DND-41 (cell line): ENCODE measurements at regions not wholly inside any gene's neighbourhood (a gene's known extent, or its start where the extent isn't known, plus 50 kb on each side); places are given as distances from the start of the nearest gene placed in this dataset.

Experiments
- ATAC-seq: fragments of 200-7000 bp; cut with Tn5 transposase; 3 replicates; pipeline ENCODE4 v1.9.1; 2021; ENCODE audit warnings: low read depth; ENCODE audit not compliant: insufficient read depth
- DNase-seq: peaks from one replicate; pipeline ENCODE4 v3.0.0-alpha.2; 2020
- H2AFZ ChIP-seq: 2 replicates; pipeline ENCODE4 v1.6.0; 2012; ENCODE audit warnings: low read depth, low read length
- H3K27ac ChIP-seq: 2 replicates; pipeline ENCODE4 v1.5.1; 2012; ENCODE audit warnings: low read length, inconsistent platforms
- H3K27me3 ChIP-seq: fragments of 200-600 bp; sonication (generic); 2 replicates; pipeline ENCODE4 v1.6.0; 2012; ENCODE audit warnings: low read length, mild to moderate bottlenecking, inconsistent platforms; ENCODE audit not compliant: insufficient read depth, poor library complexity
- H3K36me3 ChIP-seq: 2 replicates; pipeline ENCODE4 v1.5.1; 2012; ENCODE audit warnings: low read length, inconsistent platforms; ENCODE audit not compliant: insufficient read depth
- H3K4me1 ChIP-seq: 2 replicates; pipeline ENCODE4 v1.5.1; 2012; ENCODE audit warnings: mild to moderate bottlenecking, low read length; ENCODE audit not compliant: insufficient read depth
- H3K4me2 ChIP-seq: 2 replicates; pipeline ENCODE4 v1.6.0; 2012; ENCODE audit warnings: mild to moderate bottlenecking, moderate library complexity, low read length, inconsistent platforms; ENCODE audit not compliant: insufficient read depth
- H3K4me3 ChIP-seq, 2 experiments: fragments of 200-600 bp in 1 of 2; shearing (Covaris generic) in 1 of 2; 2 replicates each; pipeline ENCODE4 v1.5.1; 2012 to 2016; ENCODE audit warnings: inconsistent platforms in 2 of 2, low read length in 2 of 2, mild to moderate bottlenecking in 2 of 2, low read depth in 1 of 2, moderate library complexity in 1 of 2
- H3K79me2 ChIP-seq: 2 replicates; pipeline ENCODE4 v1.6.0; 2012; ENCODE audit warnings: low read length, inconsistent platforms; ENCODE audit not compliant: insufficient read depth
- H3K9ac ChIP-seq: 2 replicates; pipeline ENCODE4 v1.6.0; 2012; ENCODE audit warnings: low read depth, mild to moderate bottlenecking, inconsistent platforms, low read length, moderate library complexity
- H3K9me3 ChIP-seq: 2 replicates; pipeline ENCODE4 v1.5.1; 2012; ENCODE audit warnings: low read length, moderate library complexity, mild to moderate bottlenecking, inconsistent platforms; ENCODE audit not compliant: insufficient read depth, severe bottlenecking
- H4K20me1 ChIP-seq: 2 replicates; pipeline ENCODE4 v1.6.0; 2012; ENCODE audit warnings: low read length; ENCODE audit not compliant: insufficient read depth
- CTCF ChIP-seq: IDR thresholded peaks from 2 replicates; pipeline ENCODE4 v1.5.1; 2012; ENCODE audit warnings: borderline replicate concordance, low read length, moderate library complexity, mild to moderate bottlenecking; ENCODE audit not compliant: poor library complexity, severe bottlenecking; ENCODE audit errors: extremely low read depth
- EZH2 ChIP-seq: IDR thresholded peaks from 3 replicates; pipeline ENCODE4 v1.6.1; 2012; ENCODE audit warnings: borderline replicate concordance, low read depth, mild to moderate bottlenecking, moderate library complexity, low read length, inconsistent platforms; ENCODE audit not compliant: severe bottlenecking

DNA sequence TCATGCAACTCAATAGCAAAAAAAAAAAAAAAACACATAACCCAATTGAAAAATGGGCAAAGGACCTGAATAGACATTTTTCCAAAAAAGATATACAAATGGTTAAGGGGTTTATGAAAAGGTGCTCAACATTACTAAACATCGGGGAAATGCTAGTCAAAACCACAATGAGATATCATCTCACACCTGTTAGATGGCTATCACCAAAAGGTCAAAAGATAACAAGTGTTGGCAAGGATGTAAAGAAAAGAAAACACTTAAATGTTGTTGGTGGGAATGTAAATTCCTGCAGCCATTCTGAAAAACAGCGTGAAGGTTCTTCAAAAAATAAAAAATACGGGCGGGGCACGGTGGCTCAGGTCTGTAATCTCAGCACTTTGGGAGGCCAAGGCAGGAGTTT is 112.4 kb upstream of the CAB39 start:
- TF ChIP-seq CTCF, result no peak
- no peak for TF ChIP-seq EZH2
- no peak overlapping the region for H2AFZ ChIP-seq
- H3K9ac ChIP-seq, result no peak overlapping the region
- no peaks in the 10 kb centered on the region for H3K36me3 ChIP-seq
- no peaks in the 10 kb centered on the region for H4K20me1 ChIP-seq
- H3K27me3 ChIP-seq, result no peaks in the 10 kb centered on the region
- H3K4me2 ChIP-seq, result peak overlapping the region; percentile 13; the same call in 1 of the 2 replicates
- DNase-seq (peak; percentile 42), ATAC-seq (peak; percentile 39; the same call in 2 of the 3 replicates)
- no peaks in the 10 kb centered on the region for H3K9me3 ChIP-seq
- H3K27ac ChIP-seq, result peak overlapping the region; percentile 57
- H3K4me1 ChIP-seq, result peaks cover 44% of the 10 kb centered on the region
- H3K4me3 ChIP-seq, result no peak overlapping the region
- H3K79me2 ChIP-seq, result no peaks in the 10 kb centered on the region

- no peaks in the 10 kb centered on the region for H3K27me3 ChIP-seq
- no peaks in the 10 kb centered on the region for H3K36me3 ChIP-seq
- H3K27ac ChIP-seq, result peak overlapping the region; percentile 57
- no peak overlapping the region for H3K9ac ChIP-seq
- ATAC-seq (no peak), DNase-seq (no peak)
- H3K4me3 ChIP-seq, result no peak overlapping the region
- TF ChIP-seq CTCF, result no peak
- TF ChIP-seq EZH2, result no peak
- H3K4me1 ChIP-seq, result peaks cover 44% of the 10 kb centered on the region
- H3K9me3 ChIP-seq, result no peaks in the 10 kb centered on the region
- H2AFZ ChIP-seq, result no peak overlapping the region
- peak overlapping the region; percentile 13; the same call in 1 of the 2 replicates for H3K4me2 ChIP-seq
- H3K79me2 ChIP-seq, result no peaks in the 10 kb centered on the region
- no peaks in the 10 kb centered on the region for H4K20me1 ChIP-seq
Measured at GRCh38 chr2:230600881-230601280, 111.8 kb upstream of the CAB39 start.

DNA sequence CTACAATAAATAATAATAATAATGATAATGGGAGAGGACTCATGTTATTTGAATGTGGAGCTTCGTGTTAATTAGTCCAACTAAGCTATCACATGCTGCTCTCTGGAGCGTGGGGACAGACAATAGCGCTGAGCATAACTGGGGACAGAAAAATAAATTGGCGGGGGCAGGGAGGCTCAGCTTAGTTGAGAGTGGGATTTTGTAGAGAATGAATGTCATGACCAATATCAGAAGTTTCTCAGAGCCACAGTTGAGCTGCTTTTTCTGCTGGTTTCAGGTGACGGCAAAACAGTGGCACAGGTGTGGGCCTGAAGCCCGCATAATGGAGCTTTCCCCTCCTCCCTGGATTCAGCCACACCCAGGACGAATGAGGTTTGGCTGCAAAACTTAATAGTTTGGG is 111.1 kb upstream of the CAB39 start:
- no peaks in the 10 kb centered on the region for H3K79me2 ChIP-seq
- H3K4me1 ChIP-seq, result peaks cover 44% of the 10 kb centered on the region
- H3K27me3 ChIP-seq, result no peaks in the 10 kb centered on the region
- TF ChIP-seq EZH2 (no peak), CTCF (no peak)
- no peaks in the 10 kb centered on the region for H3K36me3 ChIP-seq
- H4K20me1 ChIP-seq, result no peaks in the 10 kb centered on the region
- no peak for DNase-seq
- no peak overlapping the region for H2AFZ ChIP-seq
- no peak for ATAC-seq
- peak overlapping the region; percentile 56; the same call in 1 of the 2 replicates for H3K4me2 ChIP-seq
- H3K9me3 ChIP-seq, result no peaks in the 10 kb centered on the region
- H3K27ac ChIP-seq, result peak overlapping the region; percentile 96
- H3K9ac ChIP-seq, result no peak overlapping the region
- no peak overlapping the region for H3K4me3 ChIP-seq
